ENCODE measurements at regions not wholly inside any gene's neighbourhood (a gene's known extent, or its start where the extent isn't known, plus 50 kb on each side); places are given as distances from the start of the nearest gene placed in this dataset.

DNA sequence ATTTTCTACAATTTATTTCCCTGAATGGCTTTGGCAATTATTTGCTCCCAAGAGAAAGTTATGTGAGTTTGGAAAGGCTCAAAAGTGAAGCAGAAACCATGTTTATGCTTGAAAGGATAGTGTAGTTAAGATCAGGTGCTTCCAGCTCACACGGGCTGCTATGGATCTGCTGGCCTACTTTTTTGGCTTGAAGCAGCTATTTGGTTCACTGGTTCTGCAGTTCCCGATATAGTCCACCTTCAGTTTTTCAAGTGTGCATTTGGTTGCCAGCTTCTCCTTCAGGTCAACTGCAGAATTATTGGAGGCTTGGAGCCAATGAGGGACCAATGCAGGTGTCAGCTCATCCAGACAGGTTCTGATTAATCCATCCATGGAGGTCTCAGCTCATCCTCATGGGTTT is 484.3 kb upstream of the SEMA3A start:
- ChIA-PET RAD21 (ENCODE audit: low non-redundant PET in 1 of 2, low total read pairs in 2 of 2, uncharacterized antibody in 2 of 2, unreplicated experiment in 2 of 2) (no interaction called here), CTCF (no interaction called here), POLR2A (no interaction called here)
- Histone ChIP-seq H3K4me3 (replicated peaks in 1 of 2; ENCODE audit: low read depth in 1 of 2, low read length in 2 of 2) (no peak overlapping the region), H3K36me3 (ENCODE audit: control insufficient read depth in 1 of 2, insufficient read depth in 2 of 2, low read length in 2 of 2) (no peaks in the 10 kb centered on the region), H3K4me1 (ENCODE audit: control insufficient read depth in 1 of 2, insufficient read depth in 2 of 2, low read length in 2 of 2) (peaks cover 3% of the 10 kb centered on the region in 2 experiments; a peak in 1 of 4 replicates), H3K9me2 (ENCODE audit: insufficient read depth) (no peaks in the 10 kb centered on the region), H2AFZ (ENCODE audit: low read depth, low read length, poor library complexity, severe bottlenecking) (no peak overlapping the region), H3K79me2 (ENCODE audit: insufficient read depth, low read length) (no peaks in the 10 kb centered on the region), H3K27ac (ENCODE audit: low read depth, low read length) (no peak overlapping the region), H4K20me1 (ENCODE audit: insufficient read depth) (no peaks in the 10 kb centered on the region), H3K27me3 (ENCODE audit: insufficient read depth, low read length) (no peaks in the 10 kb centered on the region), H3K4me2 (ENCODE audit: low read length) (no peak overlapping the region), H3K9ac (ENCODE audit: low read length) (no peak overlapping the region), H3K9me3 (ENCODE audit: control insufficient read depth in 1 of 2, insufficient read depth in 1 of 2, low read depth in 1 of 2, low read length in 2 of 2) (no peaks in the 10 kb centered on the region)
- DNase-seq (ENCODE audit: low read depth, low spot score) (no peak), ATAC-seq (no peak)
- TF ChIP-seq SRF (IDR thresholded peaks at IDR 0.05; ENCODE audit: low read depth) (no peak), EZH2 (IDR thresholded peaks at IDR 0.05) (no peak), ZFX (IDR thresholded peaks at IDR 0.05) (no peak)
- TF ChIP-seq, protein P1, sequence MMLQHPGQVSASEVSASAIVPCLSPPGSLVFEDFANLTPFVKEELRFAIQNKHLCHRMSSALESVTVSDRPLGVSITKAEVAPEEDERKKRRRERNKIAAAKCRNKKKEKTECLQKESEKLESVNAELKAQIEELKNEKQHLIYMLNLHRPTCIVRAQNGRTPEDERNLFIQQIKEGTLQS (IDR thresholded peaks at IDR 0.05) = no peak
- TF ChIP-seq, protein P2, sequence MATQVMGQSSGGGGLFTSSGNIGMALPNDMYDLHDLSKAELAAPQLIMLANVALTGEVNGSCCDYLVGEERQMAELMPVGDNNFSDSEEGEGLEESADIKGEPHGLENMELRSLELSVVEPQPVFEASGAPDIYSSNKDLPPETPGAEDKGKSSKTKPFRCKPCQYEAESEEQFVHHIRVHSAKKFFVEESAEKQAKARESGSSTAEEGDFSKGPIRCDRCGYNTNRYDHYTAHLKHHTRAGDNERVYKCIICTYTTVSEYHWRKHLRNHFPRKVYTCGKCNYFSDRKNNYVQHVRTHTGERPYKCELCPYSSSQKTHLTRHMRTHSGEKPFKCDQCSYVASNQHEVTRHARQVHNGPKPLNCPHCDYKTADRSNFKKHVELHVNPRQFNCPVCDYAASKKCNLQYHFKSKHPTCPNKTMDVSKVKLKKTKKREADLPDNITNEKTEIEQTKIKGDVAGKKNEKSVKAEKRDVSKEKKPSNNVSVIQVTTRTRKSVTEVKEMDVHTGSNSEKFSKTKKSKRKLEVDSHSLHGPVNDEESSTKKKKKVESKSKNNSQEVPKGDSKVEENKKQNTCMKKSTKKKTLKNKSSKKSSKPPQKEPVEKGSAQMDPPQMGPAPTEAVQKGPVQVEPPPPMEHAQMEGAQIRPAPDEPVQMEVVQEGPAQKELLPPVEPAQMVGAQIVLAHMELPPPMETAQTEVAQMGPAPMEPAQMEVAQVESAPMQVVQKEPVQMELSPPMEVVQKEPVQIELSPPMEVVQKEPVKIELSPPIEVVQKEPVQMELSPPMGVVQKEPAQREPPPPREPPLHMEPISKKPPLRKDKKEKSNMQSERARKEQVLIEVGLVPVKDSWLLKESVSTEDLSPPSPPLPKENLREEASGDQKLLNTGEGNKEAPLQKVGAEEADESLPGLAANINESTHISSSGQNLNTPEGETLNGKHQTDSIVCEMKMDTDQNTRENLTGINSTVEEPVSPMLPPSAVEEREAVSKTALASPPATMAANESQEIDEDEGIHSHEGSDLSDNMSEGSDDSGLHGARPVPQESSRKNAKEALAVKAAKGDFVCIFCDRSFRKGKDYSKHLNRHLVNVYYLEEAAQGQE (IDR thresholded peaks at IDR 0.05; ENCODE audit: low read depth) = no peak
- intact Hi-C loops (cut with micrococcal nuclease) = no loop called here
- no TSS peak for BruUV-seq (replicated peaks)

DNA sequence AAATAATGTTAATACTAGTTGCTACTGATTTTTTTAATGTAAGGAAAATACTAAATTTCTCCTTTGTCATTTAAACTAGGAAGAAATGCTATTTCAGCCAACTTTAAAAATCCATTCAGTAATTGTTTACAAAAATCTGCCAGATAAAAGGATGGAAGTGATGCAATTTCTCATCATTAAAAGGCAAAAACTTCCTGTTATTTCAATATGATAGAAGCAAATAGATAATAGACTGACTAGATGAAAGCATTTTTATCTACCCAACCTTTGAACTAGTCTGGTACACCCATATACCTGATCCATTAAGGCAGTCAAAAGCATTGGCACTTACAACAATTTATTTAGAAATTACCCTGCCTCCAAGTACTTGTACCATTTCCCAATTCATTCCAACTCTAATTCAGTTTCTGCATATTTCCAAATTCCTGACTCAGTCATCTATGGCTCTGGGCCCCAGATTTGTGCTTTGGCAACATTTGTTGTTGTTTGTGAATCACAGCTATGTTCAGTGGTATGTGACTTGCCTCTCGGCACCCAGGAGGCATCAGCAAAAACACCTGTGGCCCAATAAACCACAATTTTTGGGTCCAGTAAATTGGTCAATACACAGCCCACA is 482.6 kb upstream of the SEMA3A start:
- Histone ChIP-seq H3K79me2 (ENCODE audit: insufficient read depth, low read length) (no peaks in the 10 kb centered on the region), H3K36me3 (ENCODE audit: control insufficient read depth in 1 of 2, insufficient read depth in 2 of 2, low read length in 2 of 2) (no peaks in the 10 kb centered on the region), H3K27ac (ENCODE audit: low read depth, low read length) (no peak overlapping the region), H3K9ac (ENCODE audit: low read length) (no peak overlapping the region), H2AFZ (ENCODE audit: low read depth, low read length, poor library complexity, severe bottlenecking) (no peak overlapping the region), H3K27me3 (ENCODE audit: insufficient read depth, low read length) (no peaks in the 10 kb centered on the region), H3K4me2 (ENCODE audit: low read length) (no peak overlapping the region), H3K9me2 (ENCODE audit: insufficient read depth) (no peaks in the 10 kb centered on the region), H3K4me1 (ENCODE audit: control insufficient read depth in 1 of 2, insufficient read depth in 2 of 2, low read length in 2 of 2) (peaks cover 3% of the 10 kb centered on the region in 2 experiments; a peak in 1 of 4 replicates), H3K4me3 (replicated peaks in 1 of 2; ENCODE audit: low read depth in 1 of 2, low read length in 2 of 2) (no peak overlapping the region), H3K9me3 (ENCODE audit: control insufficient read depth in 1 of 2, insufficient read depth in 1 of 2, low read depth in 1 of 2, low read length in 2 of 2) (no peaks in the 10 kb centered on the region), H4K20me1 (ENCODE audit: insufficient read depth) (no peaks in the 10 kb centered on the region)
- intact Hi-C loops (cut with micrococcal nuclease) = no loop called here
- POLR2A ChIA-PET = no interaction called here
- DNase-seq (ENCODE audit: low read depth, low spot score) = no peak
- RAD21 ChIA-PET (ENCODE audit: low non-redundant PET in 1 of 2, low total read pairs in 2 of 2, uncharacterized antibody in 2 of 2, unreplicated experiment in 2 of 2) = no interaction called here
- BruUV-seq (replicated peaks) = no TSS peak
- no peak for ATAC-seq
- CTCF ChIA-PET = no interaction called here
- TF ChIP-seq, protein P1 (IDR thresholded peaks at IDR 0.05) = no peak
- no peak for TF ChIP-seq RAD21 (IDR thresholded peaks at IDR 0.05; ENCODE audit: low read depth)
- no peak for TF ChIP-seq SIN3A (IDR thresholded peaks at IDR 0.05; ENCODE audit: low read depth)
- no peak for TF ChIP-seq SRF (IDR thresholded peaks at IDR 0.05; ENCODE audit: low read depth)
- no peak for TF ChIP-seq POLR2A (IDR thresholded peaks at IDR 0.05; ENCODE audit: borderline replicate concordance, extremely low read depth, insufficient read depth, insufficient read length)
- TF ChIP-seq, protein P2 (IDR thresholded peaks at IDR 0.05; ENCODE audit: low read depth) = no peak
- no peak for TF ChIP-seq POLR2AphosphoS5 (IDR thresholded peaks at IDR 0.05; ENCODE audit: low read depth, low read length)
- TF ChIP-seq EGR1 (IDR thresholded peaks at IDR 0.05; ENCODE audit: low read depth) = no peak
- TF ChIP-seq SP1 (IDR thresholded peaks at IDR 0.05; ENCODE audit: low read depth) = no peak
- TF ChIP-seq ELF1 (IDR thresholded peaks at IDR 0.05; ENCODE audit: borderline replicate concordance, low read depth) = no peak

Measured in HCT116 (cell line).